HEK293 (cell line): ENCODE measurements at regions not wholly inside any gene's neighbourhood (a gene's known extent, or its start where the extent isn't known, plus 50 kb on each side); places are given as distances from the start of the nearest gene placed in this dataset.

Experiments used
- CTCF ChIP-seq: fragments of 450-650 bp; formaldehyde crosslinking; IDR thresholded peaks from 2 replicates; pipeline ENCODE4 v1.5.1; 2016; ENCODE audit warnings: missing biosample characterization, missing genetic modification characterization
- ZNF350 ChIP-seq: fragments of 450-650 bp; formaldehyde crosslinking; IDR thresholded peaks from 2 replicates; pipeline ENCODE4 v1.5.0; 2017; ENCODE audit warnings: missing biosample characterization, mild to moderate bottlenecking, missing genetic modification characterization
- ZNF518A ChIP-seq: fragments of 450-650 bp; formaldehyde crosslinking; conservative IDR thresholded peaks from 2 replicates; pipeline ENCODE4 v1.5.1; 2016; ENCODE audit warnings: low read depth, missing biosample characterization, missing genetic modification characterization
- TF ChIP-seq, protein P1 (sequence below): fragments of 450-650 bp; formaldehyde crosslinking; IDR thresholded peaks from 2 replicates; pipeline ENCODE4 v1.5.1; 2016; ENCODE audit warnings: missing biosample characterization, missing genetic modification characterization

GRCh38 chr3:160152638-160153037 is 72.6 kb upstream of the C3orf80 start:
- no peak for TF ChIP-seq ZNF350 (tag by site-specific recombination)
- no peak for TF ChIP-seq ZNF518A (tag by site-specific recombination)
- TF ChIP-seq, protein P1, sequence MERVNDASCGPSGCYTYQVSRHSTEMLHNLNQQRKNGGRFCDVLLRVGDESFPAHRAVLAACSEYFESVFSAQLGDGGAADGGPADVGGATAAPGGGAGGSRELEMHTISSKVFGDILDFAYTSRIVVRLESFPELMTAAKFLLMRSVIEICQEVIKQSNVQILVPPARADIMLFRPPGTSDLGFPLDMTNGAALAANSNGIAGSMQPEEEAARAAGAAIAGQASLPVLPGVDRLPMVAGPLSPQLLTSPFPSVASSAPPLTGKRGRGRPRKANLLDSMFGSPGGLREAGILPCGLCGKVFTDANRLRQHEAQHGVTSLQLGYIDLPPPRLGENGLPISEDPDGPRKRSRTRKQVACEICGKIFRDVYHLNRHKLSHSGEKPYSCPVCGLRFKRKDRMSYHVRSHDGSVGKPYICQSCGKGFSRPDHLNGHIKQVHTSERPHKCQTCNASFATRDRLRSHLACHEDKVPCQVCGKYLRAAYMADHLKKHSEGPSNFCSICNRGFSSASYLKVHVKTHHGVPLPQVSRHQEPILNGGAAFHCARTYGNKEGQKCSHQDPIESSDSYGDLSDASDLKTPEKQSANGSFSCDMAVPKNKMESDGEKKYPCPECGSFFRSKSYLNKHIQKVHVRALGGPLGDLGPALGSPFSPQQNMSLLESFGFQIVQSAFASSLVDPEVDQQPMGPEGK (tag by site-specific recombination) = no peak
- no peak for TF ChIP-seq CTCF (tag by site-specific recombination)
